Peyer's patch (tissue), 4 donors: ENCODE measurements at regions not wholly inside any gene's neighbourhood (a gene's known extent, or its start where the extent isn't known, plus 50 kb on each side); places are given as distances from the start of the nearest gene placed in this dataset.

Experiments
- CTCF ChIP-seq, 6 experiments: fragments of 450-650 bp in 4 of 6; fragments of 200-600 bp in 2 of 6; sonication (generic) in 1 of 6; IDR thresholded peaks; one replicate each; pipeline ENCODE4 v1.5.1; 2017 to 2019; ENCODE audit warnings: antibody characterized with exemption in 6 of 6, mild to moderate bottlenecking in 3 of 6, moderate library complexity in 1 of 6
- POLR2A ChIP-seq, 2 donors: fragments of 450-650 bp; IDR thresholded peaks; one replicate each; pipeline ENCODE4 v1.5.1; 2017; ENCODE audit warnings: antibody characterized with exemption in 2 of 2, mild to moderate bottlenecking in 2 of 2, moderate library complexity in 2 of 2

DNA sequence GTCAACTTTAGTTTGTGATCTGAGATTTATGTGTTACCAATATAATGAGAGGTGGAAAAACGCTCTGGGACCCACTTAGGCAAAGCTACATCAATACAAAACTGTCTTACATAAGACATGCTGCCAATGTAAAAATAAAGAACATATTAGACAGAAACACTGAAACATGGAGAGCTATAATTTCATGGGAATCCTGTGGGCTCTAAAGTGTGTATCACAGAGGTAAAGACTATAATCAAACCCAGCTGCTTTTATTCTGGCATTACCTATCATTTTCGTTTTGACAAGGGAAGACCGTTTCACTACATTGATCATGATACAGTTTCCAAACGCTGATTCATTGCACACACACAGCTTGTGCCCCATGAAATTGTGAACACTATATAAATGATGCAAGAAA is 400.5 kb upstream of the TUSC1 start:
- TF ChIP-seq CTCF (IDR thresholded peaks at IDR 0.05) (no peak), POLR2A (IDR thresholded peaks at IDR 0.05) (no peak)
